AG10803 (cell line): ENCODE measurements at regions not wholly inside any gene's neighbourhood (a gene's known extent, or its start where the extent isn't known, plus 50 kb on each side); places are given as distances from the start of the nearest gene placed in this dataset.

Source experiments
- DNase-seq: peaks from one replicate; pipeline ENCODE4 v3.0.0; 2010; ENCODE audit warnings: low read depth
- H3K4me3 ChIP-seq: 2 replicates; pipeline ENCODE4 v1.5.1; 2011; ENCODE audit warnings: mild to moderate bottlenecking, low read length, control low read depth
- CTCF ChIP-seq: conservative IDR thresholded peaks from 2 replicates; pipeline ENCODE4 v1.5.1; 2011; ENCODE audit warnings: mild to moderate bottlenecking, low read length, control low read depth, inconsistent platforms

- DNase-seq: no peak
- no peak overlapping the region for H3K4me3 ChIP-seq
- no peak for TF ChIP-seq CTCF
These were observed 193.7 kb upstream of the MEX3C start for GRCh38 chr18:51391215-51391614.

GRCh38 chr18:51391731-51392130 is 194.2 kb upstream of the MEX3C start:
- no peak overlapping the region for H3K4me3 ChIP-seq

GRCh38 chr18:51397347-51397962 is 200.0 kb upstream of the MEX3C start:
- no peak for DNase-seq
- H3K4me3 ChIP-seq: no peak overlapping the region
- no peak for TF ChIP-seq CTCF

More at GRCh38 chr18:51391731-51392130, 194.2 kb upstream of the MEX3C start:
- no peak for DNase-seq
- TF ChIP-seq CTCF: no peak

- no peak for DNase-seq
- no peak overlapping the region for H3K4me3 ChIP-seq
- TF ChIP-seq CTCF: no peak
These were observed 200.6 kb upstream of the MEX3C start for GRCh38 chr18:51398104-51398503.

- TF ChIP-seq CTCF: no peak
- DNase-seq: no peak
- H3K4me3 ChIP-seq: no peak overlapping the region
These were observed 202.1 kb upstream of the MEX3C start for GRCh38 chr18:51399491-51400122.

GRCh38 chr18:51400721-51401120 is 203.2 kb upstream of the MEX3C start:
- TF ChIP-seq CTCF: no peak
- no peak overlapping the region for H3K4me3 ChIP-seq
- no peak for DNase-seq

GRCh38 chr18:51401912-51402311 is 204.4 kb upstream of the MEX3C start:
- DNase-seq: no peak
- TF ChIP-seq CTCF: no peak
- H3K4me3 ChIP-seq: no peak overlapping the region
